Stimulated activated CD4-positive, alpha-beta T cell treated with anti-CD3 and anti-CD28 coated beads, Interleukin-2, amount 100 ng/mL, for 4 hours (primary cell): ENCODE measurements at regions not wholly inside any gene's neighbourhood (a gene's known extent, or its start where the extent isn't known, plus 50 kb on each side); places are given as distances from the start of the nearest gene placed in this dataset.
"Not testable (repeated sequence)": the region's sequence is repeated elsewhere in the genome, so short reads cannot be mapped to it uniquely, and the experiment has no call there.

Experiments
- DNase-seq: peaks from one replicate; pipeline ENCODE4 v3.0.0-alpha.2; 2020; ENCODE audit warnings: low read depth

- not testable (repeated sequence) for DNase-seq
Observed at GRCh38 chr16:21535201-21535600, 64.2 kb upstream of the METTL9 start.

- DNase-seq = not testable (repeated sequence)
Observed at GRCh38 chr16:21536740-21537139, 62.6 kb upstream of the METTL9 start.

GRCh38 chr16:21537598-21537997 lies 61.8 kb upstream of the METTL9 start:
- DNase-seq = not testable (repeated sequence)

- DNase-seq = not testable (repeated sequence)
Observed at GRCh38 chr16:21539107-21539618, 60.2 kb upstream of the METTL9 start.

GRCh38 chr16:21540770-21541433 lies 58.5 kb upstream of the METTL9 start:
- DNase-seq = peak; percentile 54

- not testable (repeated sequence) for DNase-seq
Observed at GRCh38 chr16:21541611-21542051, 57.7 kb upstream of the METTL9 start.

GRCh38 chr16:21542075-21542474 lies 57.3 kb upstream of the METTL9 start:
- DNase-seq = not testable (repeated sequence)

- not testable (repeated sequence) for DNase-seq
Observed at GRCh38 chr16:21542491-21543124, 56.8 kb upstream of the METTL9 start.

DNA sequence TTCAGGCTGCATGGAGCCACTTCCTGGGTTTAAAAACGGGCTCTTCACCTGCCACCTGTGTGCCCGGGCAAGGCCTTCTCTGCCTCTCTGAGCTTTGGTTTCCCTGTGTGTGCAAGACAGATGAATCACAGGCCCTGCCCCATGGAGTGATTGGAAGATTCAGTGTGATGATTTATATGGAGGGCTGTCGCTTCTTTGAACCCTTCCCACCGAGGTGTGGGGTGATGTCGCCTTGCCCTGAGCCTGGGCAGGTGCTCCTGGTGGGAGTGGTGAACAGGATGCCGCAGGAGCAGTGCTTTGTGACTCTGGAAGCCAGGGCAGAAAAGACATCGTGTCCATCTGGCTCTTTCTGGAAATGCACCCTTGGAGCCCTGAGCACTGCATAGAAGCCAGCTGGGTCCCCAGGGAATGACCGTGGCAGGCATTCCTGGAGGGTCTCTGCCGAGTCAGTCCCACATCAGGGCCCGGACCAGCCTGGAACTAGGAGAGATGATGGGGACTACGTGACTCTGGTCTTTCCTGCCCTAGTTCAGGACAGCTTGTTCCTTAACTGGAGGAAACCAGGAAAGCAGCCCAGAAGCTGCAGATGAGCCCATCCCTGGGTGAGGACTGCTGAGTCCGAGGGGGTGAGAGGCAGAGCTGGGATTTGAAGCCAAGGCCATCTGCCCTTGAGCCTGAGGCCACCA lies 56.1 kb upstream of the METTL9 start:
- DNase-seq = not testable (repeated sequence)

GRCh38 chr16:21545664-21546326 lies 53.6 kb upstream of the METTL9 start:
- not testable (repeated sequence) for DNase-seq

DNA sequence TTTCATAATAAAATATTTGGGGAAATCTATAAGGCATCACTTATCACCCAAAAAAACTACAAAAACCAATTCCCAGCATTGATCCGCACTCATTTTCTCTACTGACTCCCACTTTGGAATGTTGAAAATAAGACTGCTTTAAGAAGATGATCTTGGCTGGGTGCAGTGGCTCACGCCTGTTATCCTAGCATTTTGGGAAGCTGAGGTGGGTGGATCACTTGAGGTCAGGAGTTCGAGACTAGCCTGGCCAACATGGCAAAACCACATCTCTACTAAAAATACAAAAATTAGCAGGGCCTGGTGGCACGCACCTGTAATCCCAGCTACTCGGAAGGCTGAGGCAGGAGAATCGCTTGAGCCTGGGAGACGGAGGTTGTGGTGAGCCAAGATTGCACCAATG lies 50.0 kb upstream of the METTL9 start:
- not testable (repeated sequence) for DNase-seq
